GM06990 (cell line): ENCODE measurements at regions not wholly inside any gene's neighbourhood (a gene's known extent, or its start where the extent isn't known, plus 50 kb on each side); places are given as distances from the start of the nearest gene placed in this dataset.
"Not testable (repeated sequence)": the region's sequence is repeated elsewhere in the genome, so short reads cannot be mapped to it uniquely, and the experiment has no call there.

Experiments
- DNase-seq: peaks from one replicate; pipeline ENCODE4 v3.0.0-alpha.2; 2011; ENCODE audit not compliant: insufficient read length; ENCODE audit errors: extremely low read depth
- H3K27me3 ChIP-seq: replicated peaks from 2 replicates; pipeline ENCODE4 v1.6.0; 2011; ENCODE audit warnings: low read length; ENCODE audit not compliant: control insufficient read depth, insufficient read depth
- H3K36me3 ChIP-seq: 2 replicates; pipeline ENCODE4 v1.5.1; 2011; ENCODE audit warnings: low read length; ENCODE audit not compliant: control insufficient read depth, insufficient read depth
- H3K4me3 ChIP-seq: replicated peaks from 2 replicates; pipeline ENCODE4 v1.5.1; 2011; ENCODE audit warnings: low read depth, mild to moderate bottlenecking, control low read depth, low read length
- TF ChIP-seq, protein P1 (sequence below): IDR thresholded peaks from 2 replicates; pipeline ENCODE4 v1.5.1; 2011; ENCODE audit warnings: low read length, control low read depth, mild to moderate bottlenecking, inconsistent platforms; ENCODE audit not compliant: insufficient read depth, poor library complexity, severe bottlenecking

DNA sequence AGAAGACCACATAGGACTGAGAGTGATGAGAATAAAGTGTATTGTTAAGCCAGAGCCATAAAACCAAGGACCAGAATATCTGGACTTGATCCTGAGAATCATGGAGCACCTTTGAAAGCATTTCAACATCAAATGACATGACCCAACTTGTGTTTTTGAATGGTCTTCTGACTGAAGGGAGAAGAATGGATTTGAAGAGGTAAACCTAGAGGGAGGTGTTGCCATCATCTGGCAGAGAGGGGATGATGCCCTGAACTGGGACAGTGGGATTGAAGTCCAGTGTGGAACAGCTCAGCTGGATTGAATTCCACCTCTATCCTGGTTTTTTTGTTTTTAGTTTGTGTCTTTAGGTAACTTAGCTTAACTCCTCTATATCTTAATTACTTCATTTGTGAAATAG is 570.0 kb downstream of the TBC1D32 start:
- TF ChIP-seq, protein P1, sequence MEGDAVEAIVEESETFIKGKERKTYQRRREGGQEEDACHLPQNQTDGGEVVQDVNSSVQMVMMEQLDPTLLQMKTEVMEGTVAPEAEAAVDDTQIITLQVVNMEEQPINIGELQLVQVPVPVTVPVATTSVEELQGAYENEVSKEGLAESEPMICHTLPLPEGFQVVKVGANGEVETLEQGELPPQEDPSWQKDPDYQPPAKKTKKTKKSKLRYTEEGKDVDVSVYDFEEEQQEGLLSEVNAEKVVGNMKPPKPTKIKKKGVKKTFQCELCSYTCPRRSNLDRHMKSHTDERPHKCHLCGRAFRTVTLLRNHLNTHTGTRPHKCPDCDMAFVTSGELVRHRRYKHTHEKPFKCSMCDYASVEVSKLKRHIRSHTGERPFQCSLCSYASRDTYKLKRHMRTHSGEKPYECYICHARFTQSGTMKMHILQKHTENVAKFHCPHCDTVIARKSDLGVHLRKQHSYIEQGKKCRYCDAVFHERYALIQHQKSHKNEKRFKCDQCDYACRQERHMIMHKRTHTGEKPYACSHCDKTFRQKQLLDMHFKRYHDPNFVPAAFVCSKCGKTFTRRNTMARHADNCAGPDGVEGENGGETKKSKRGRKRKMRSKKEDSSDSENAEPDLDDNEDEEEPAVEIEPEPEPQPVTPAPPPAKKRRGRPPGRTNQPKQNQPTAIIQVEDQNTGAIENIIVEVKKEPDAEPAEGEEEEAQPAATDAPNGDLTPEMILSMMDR: no peak

DNA sequence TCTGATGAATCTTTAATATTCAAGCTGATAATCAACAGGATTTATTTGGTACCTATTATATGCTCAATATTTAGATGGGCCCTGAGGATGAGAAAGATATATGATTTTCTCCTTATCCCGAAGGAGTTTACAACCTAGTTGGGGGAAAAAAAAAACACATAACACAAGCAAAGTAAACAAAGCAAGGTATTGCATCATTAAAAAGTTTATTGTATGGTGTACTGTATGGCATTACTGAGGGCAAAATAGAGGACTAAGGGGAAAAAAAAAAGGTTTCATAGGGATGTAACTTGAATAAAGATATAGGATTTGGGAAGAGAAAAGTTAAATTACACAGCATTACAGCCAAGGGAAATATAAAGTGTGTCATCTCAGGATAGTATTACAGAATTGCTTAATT is 574.7 kb downstream of the TBC1D32 start:
- TF ChIP-seq, protein P1: no peak
- Histone ChIP-seq H3K4me3 (no peak overlapping the region), H3K36me3 (no peaks in the 10 kb centered on the region), H3K27me3 (no peaks in the 10 kb centered on the region)
- no peak for DNase-seq

More for the DNA sequence above, 570.0 kb downstream of the TBC1D32 start:
- Histone ChIP-seq H3K36me3 (no peaks in the 10 kb centered on the region), H3K4me3 (no peak overlapping the region), H3K27me3 (no peaks in the 10 kb centered on the region)
- DNase-seq: no peak

DNA sequence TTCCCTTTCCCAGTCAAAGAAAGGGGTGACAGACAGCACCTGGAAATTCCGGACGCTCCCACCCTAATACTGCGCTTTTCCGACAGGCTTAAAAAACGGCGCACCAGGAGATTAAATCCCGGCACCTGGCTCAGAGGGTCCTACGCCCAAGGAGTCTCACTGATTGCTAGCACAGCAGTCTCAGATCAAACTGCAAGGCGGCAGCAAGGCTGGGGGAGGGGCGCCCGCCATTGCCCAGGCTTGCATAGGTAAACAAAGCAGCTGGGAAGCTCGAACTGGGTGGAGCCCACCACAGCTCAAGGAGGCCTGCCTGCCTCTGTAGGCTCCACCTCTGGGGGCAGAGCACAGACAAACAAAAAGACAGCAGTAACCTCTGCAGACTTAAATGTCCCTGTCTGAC is 585.7 kb downstream of the TBC1D32 start:
- H3K4me3 ChIP-seq, H3K36me3 ChIP-seq, DNase-seq, H3K27me3 ChIP-seq: not testable (repeated sequence)

DNA sequence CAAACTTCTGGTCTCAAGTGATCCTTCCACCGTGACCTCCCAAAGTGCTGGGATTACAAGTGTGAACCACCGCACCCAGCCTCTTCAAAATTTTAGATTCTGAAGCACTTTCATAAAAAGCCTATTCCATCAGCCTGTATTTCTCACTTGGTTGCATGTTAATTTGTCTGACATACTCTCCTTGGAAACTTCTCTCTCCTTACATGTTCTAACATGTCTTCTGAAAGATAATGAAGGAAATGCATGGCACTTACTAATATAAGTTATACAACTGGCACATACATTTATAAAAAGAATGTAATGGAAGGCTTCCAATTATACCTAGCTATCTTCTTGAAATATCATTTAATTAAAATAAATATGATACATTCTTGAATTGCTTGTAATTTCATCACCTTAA is 597.5 kb downstream of the TBC1D32 start:
- no peak for DNase-seq
- H3K4me3 ChIP-seq: no peak overlapping the region
- H3K36me3 ChIP-seq: no peaks in the 10 kb centered on the region
- no peaks in the 10 kb centered on the region for H3K27me3 ChIP-seq
- TF ChIP-seq, protein P1: no peak

DNA sequence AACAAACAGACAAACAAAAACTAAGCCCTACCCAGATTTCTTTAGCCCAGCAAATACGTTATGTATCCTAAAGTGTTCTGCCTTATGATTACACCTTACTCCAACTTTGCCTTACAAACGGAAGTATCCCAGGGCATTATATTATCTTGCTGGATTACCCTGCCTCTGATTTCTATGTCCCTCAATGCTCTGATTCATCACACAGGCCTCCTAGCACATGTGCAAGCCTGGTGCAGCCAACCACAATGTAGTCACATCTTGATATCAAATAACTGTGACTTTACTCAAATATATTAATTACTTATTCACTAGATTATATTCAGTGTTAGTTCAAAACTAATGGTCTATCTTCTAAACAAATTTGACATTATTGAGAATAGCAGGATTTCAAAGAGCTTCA is 598.6 kb downstream of the TBC1D32 start:
- DNase-seq: no peak
- Histone ChIP-seq H3K36me3 (no peaks in the 10 kb centered on the region), H3K4me3 (no peak overlapping the region), H3K27me3 (no peaks in the 10 kb centered on the region)
- TF ChIP-seq, protein P1: no peak

DNA sequence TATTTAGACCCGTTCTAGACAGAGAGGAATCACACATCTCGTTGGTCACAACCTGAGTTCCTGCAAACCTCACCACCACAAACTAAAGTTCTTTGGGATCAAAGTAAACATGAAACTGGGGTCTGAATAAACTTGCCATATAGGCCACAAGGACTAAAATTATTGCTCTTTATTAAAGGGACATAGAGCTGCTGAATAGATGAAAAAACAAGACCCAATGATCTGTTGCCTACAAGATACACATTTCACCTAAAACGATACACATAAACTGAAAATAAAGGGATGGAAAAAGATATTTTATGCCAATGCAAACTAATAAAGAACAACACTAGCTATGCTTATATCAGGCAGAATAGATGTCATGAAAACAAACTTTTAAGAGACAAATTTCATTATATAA is 623.0 kb downstream of the TBC1D32 start:
- DNase-seq: no peak
- TF ChIP-seq, protein P1: no peak

More for the DNA sequence above, 623.0 kb downstream of the TBC1D32 start:
- Histone ChIP-seq H3K36me3 (no peaks in the 10 kb centered on the region), H3K27me3 (no peaks in the 10 kb centered on the region), H3K4me3 (no peak overlapping the region)
